ENCODE measurements at regions not wholly inside any gene's neighbourhood (a gene's known extent, or its start where the extent isn't known, plus 50 kb on each side); places are given as distances from the start of the nearest gene placed in this dataset.

GRCh38 chr2:212766921-212767320 lies 228.3 kb upstream of the ERBB4 start:
- TF ChIP-seq, protein P1, sequence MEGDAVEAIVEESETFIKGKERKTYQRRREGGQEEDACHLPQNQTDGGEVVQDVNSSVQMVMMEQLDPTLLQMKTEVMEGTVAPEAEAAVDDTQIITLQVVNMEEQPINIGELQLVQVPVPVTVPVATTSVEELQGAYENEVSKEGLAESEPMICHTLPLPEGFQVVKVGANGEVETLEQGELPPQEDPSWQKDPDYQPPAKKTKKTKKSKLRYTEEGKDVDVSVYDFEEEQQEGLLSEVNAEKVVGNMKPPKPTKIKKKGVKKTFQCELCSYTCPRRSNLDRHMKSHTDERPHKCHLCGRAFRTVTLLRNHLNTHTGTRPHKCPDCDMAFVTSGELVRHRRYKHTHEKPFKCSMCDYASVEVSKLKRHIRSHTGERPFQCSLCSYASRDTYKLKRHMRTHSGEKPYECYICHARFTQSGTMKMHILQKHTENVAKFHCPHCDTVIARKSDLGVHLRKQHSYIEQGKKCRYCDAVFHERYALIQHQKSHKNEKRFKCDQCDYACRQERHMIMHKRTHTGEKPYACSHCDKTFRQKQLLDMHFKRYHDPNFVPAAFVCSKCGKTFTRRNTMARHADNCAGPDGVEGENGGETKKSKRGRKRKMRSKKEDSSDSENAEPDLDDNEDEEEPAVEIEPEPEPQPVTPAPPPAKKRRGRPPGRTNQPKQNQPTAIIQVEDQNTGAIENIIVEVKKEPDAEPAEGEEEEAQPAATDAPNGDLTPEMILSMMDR (IDR thresholded peaks at IDR 0.05), result no peak
- no peak for DNase-seq (ENCODE audit: low spot score in 2 of 2)
- intact Hi-C loops (cut with DNase I; ENCODE audit: low total_unique reads), result no loop called here
- no peak overlapping the region for H3K4me3 ChIP-seq (ENCODE audit: low read depth, poor library complexity, severe bottlenecking)
- 45 to 46% methylated on average over 4 of the region's 4 CpGs for WGBS, 2 donors

DNA sequence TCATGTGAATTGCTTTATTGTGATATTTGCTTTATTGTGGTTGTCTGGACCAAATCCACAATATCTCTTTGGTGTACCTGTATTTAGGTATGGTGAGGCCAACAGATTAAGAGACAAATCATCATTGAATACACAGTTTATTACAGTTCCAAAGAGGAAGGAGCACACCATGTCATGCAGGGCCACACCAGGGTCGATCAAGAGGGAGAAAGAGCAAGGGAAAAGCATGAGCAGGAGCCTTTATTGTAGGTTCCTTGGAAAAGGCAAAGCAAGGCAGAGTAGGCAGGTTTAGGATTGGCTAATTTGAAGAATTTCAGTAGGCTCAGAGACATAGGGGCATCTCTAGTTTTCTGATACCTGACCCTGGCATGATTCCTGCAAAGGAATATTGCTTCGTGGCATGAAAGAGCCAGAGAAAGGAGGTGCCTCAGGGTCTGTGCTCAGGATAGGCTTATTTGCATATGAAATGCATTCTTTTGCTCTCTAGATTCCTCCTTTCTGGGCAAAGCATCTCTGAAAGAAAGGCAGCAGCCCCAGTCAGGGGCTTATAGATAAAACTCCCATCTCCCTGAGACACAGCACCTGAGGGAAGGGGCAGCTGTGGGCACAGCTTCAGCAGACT lies 214.2 kb upstream of the ERBB4 start:
- TF ChIP-seq, protein P1 (IDR thresholded peaks at IDR 0.05), result no peak
- no peak for TF ChIP-seq POLR2A (IDR thresholded peaks at IDR 0.05)
- H3K4me3 ChIP-seq (ENCODE audit: low read depth, poor library complexity, severe bottlenecking), result no peak overlapping the region
- 35 to 51% methylated on average over 2 of the region's 2 CpGs for WGBS, 2 donors
- no peak for DNase-seq (ENCODE audit: low spot score in 2 of 2)
- intact Hi-C loops (cut with DNase I; ENCODE audit: low total_unique reads), result no loop called here

GRCh38 chr2:212745359-212745758 lies 206.8 kb upstream of the ERBB4 start:
- no peak for DNase-seq (ENCODE audit: low spot score in 2 of 2)
- intact Hi-C loops (cut with DNase I; ENCODE audit: low total_unique reads), result no loop called here
- H3K4me3 ChIP-seq (ENCODE audit: low read depth, poor library complexity, severe bottlenecking), result no peak overlapping the region
- no peak for TF ChIP-seq POLR2A (IDR thresholded peaks at IDR 0.05)
- TF ChIP-seq, protein P1 (IDR thresholded peaks at IDR 0.05), result no peak

DNA sequence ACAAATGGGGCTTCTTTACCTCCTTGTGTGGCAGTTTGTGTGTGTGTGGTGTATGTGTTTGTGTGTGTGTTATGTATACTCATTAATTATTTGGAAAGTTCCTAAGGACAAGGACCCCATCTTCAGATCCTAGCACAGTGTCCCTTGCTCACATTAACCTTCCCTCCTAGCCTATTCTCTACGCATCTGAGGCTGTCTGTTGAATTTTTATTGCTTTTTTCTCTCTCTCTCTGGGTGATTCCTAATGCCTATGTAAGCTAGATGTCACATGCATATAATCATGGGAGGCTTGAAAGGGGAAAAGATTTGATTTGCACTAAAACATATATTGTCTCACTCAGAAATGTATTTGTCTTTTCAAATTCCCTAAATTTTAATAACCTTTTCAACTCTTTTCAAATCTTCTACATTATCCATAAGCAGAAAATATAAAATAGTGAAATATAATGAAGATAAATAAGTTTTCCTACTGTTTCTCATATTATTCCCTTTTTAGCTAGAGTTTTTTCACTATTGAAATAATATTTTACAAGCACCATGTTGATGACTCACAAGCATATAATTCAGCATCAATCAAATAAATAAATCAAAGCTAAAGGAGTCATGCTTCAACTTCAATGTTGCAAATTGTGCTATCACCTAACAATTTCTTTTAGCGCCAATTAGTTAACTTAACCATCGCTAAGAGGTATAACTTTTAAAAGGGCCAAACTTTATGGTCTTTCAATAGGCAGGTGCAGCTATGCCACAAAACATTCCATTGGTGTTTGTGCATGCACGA lies 199.0 kb upstream of the ERBB4 start:
- no peak for TF ChIP-seq POLR2A (IDR thresholded peaks at IDR 0.05)
- TF ChIP-seq, protein P1 (IDR thresholded peaks at IDR 0.05), result no peak
- WGBS, 2 donors, result 55 to 57% methylated on average over 4 of the region's 4 CpGs
- no peak for DNase-seq (ENCODE audit: low spot score in 2 of 2)
- intact Hi-C loops (cut with DNase I; ENCODE audit: low total_unique reads), result no loop called here
- H3K4me3 ChIP-seq (ENCODE audit: low read depth, poor library complexity, severe bottlenecking), result no peak overlapping the region

DNA sequence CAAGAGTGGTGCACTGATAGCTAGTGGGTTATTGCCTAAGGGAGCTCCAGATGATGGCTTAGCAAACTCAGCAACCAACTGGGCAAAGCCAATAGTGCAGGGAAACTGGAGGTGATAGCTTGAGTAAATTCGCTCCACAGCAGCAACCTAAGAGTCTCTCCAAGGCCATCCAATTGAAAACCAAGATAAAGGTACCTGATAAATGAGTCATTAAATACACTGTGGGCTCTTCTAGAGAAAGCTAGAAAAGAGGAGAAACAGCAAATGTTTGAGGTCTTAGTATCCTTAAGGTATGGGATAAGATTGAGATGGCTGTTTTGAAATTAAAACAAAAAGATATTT lies 197.8 kb upstream of the ERBB4 start:
- intact Hi-C loops (cut with DNase I; ENCODE audit: low total_unique reads), result no loop called here
- DNase-seq (ENCODE audit: low spot score in 2 of 2), result no peak
- no peak for TF ChIP-seq POLR2A (IDR thresholded peaks at IDR 0.05)
- TF ChIP-seq, protein P1 (IDR thresholded peaks at IDR 0.05), result no peak
- WGBS, 2 donors, result 88 to 100% methylated on average over 1 of the region's 1 CpG
- no peak overlapping the region for H3K4me3 ChIP-seq (ENCODE audit: low read depth, poor library complexity, severe bottlenecking)

GRCh38 chr2:212733273-212733672 lies 194.7 kb upstream of the ERBB4 start:
- intact Hi-C loops (cut with DNase I; ENCODE audit: low total_unique reads), result no loop called here
- no peak for DNase-seq (ENCODE audit: low spot score in 2 of 2)
- 73% methylated on average over 4 of the region's 4 CpGs for WGBS, 2 donors

More at GRCh38 chr2:212733273-212733672, 194.7 kb upstream of the ERBB4 start:
- TF ChIP-seq, protein P1 (IDR thresholded peaks at IDR 0.05), result no peak
- no peak for TF ChIP-seq POLR2A (IDR thresholded peaks at IDR 0.05)
- no peak overlapping the region for H3K4me3 ChIP-seq (ENCODE audit: low read depth, poor library complexity, severe bottlenecking)

All from lower leg skin (tissue), 4 donors.